ACC112 (cell line): ENCODE measurements at regions not wholly inside any gene's neighbourhood (a gene's known extent, or its start where the extent isn't known, plus 50 kb on each side); places are given as distances from the start of the nearest gene placed in this dataset.
"Not testable (repeated sequence)": the region's sequence is repeated elsewhere in the genome, so short reads cannot be mapped to it uniquely, and the experiment has no call there.

ENCODE experiments used
- H2AFZ ChIP-seq: fragments of 200-600 bp; sonication (generic); one replicate; pipeline ENCODE4 v1.6.0; 2017; ENCODE audit warnings: antibody characterized with exemption, low read length; ENCODE audit not compliant: unreplicated experiment
- H3K27ac ChIP-seq: fragments of 200-600 bp; sonication (generic); 2 replicates; pipeline ENCODE4 v1.5.1; 2014; ENCODE audit warnings: low read depth, mild to moderate bottlenecking, antibody characterized with exemption, low read length, moderate library complexity
- H3K27me3 ChIP-seq: fragments of 200-600 bp; sonication (generic); 2 replicates; pipeline ENCODE4 v1.6.1; 2014; ENCODE audit warnings: mild to moderate bottlenecking, antibody characterized with exemption, low read length, moderate library complexity, mixed read lengths; ENCODE audit not compliant: insufficient read depth
- H3K36me3 ChIP-seq: fragments of 200-600 bp; sonication (generic); 2 replicates; pipeline ENCODE4 v1.6.1; 2016; ENCODE audit warnings: mild to moderate bottlenecking, antibody characterized with exemption, low read length, moderate library complexity, mixed read lengths; ENCODE audit not compliant: insufficient read depth
- H3K4me1 ChIP-seq: fragments of 200-600 bp; sonication (generic); one replicate; pipeline ENCODE4 v1.6.1; 2016; ENCODE audit warnings: low read length, mixed read lengths; ENCODE audit not compliant: insufficient read depth, unreplicated experiment, control insufficient read depth
- H3K4me3 ChIP-seq: fragments of 200-600 bp; sonication (generic); 2 replicates; pipeline ENCODE4 v1.5.1; 2014; ENCODE audit warnings: mild to moderate bottlenecking, low read depth, low read length
- H3K79me2 ChIP-seq: fragments of 200-600 bp; sonication (generic); one replicate; pipeline ENCODE4 v1.6.0; 2016; ENCODE audit warnings: low read length; ENCODE audit not compliant: control insufficient read depth, unreplicated experiment, insufficient read depth

DNA sequence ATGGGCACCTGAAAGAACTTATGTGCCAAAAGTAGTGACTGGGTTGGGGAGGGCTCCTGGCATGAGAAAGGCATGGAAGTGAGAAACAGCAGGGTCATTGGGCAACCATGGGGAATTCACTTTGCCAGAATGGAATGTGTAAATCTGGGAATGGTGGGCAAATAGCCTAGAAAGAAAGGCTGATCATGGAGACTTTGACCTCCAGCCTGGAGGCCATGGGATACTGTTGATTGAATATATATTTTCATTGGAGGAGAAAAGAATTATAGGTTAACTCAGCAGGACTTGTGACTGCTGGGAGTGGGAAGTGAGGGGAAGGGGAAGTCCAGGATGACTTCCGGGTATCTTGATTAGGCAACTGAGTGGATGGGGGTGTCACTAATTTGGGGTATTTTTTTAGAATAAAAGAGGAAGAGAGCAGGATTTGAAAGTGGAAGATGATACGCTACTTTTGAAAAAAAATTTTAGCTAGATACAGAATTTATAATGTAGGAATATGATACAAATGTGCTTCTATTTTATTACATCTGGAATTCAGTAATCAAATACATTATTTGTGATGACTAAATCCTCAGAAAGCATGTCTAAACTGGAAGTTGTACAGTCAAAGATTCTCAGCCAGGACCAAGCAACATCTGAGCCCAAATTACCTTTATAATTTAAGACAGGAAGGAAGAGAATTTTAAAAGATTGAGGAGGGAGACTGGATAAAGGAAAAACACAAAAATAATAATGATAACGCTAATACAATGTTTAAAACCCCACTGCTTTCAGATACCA is 116.2 kb downstream of the GATA6 start:
- peak overlapping the region; percentile 75 for H3K27ac ChIP-seq
- H3K4me3 ChIP-seq = no peak overlapping the region
- H3K79me2 ChIP-seq = no peaks in the 10 kb centered on the region
- H2AFZ ChIP-seq = peak overlapping the region; percentile 71
- no peaks in the 10 kb centered on the region for H3K27me3 ChIP-seq
- H3K4me1 ChIP-seq = peaks cover 42% of the 10 kb centered on the region
- no peaks in the 10 kb centered on the region for H3K36me3 ChIP-seq

DNA sequence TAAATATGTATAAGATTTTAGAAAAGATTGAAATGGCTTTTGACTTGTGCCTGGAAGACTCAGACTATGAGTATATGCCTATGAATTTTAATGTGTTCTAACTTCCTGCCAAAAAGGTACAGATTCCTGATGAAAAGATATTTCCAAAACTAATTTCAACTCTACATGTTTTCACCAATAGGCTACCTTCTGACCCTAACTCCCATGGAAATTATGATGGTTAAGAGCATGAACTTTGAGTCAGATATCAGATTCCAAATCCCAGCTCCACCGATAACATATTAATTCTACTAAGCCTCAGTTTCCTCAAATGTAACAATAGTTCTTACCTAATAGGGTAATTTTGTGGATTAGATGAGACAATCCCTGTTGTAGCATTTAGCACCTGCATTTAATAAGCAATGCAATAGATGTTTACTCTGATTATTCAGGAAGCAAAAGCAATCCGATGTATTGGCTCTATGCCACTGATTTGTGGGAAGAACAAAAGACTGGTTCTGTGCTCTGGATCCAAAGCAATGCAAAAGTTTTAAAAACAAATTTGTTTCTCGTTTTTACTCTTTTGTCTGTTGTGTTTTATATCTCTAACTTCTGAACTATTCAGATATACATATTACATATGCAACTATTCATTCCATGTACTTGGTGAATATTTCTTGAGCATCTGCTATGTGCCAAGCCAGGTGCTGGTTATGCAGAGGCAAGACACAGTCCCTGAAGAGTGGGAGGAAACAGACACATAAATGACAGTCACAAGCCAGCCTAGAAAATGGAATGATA is 115.4 kb downstream of the GATA6 start:
- Histone ChIP-seq H3K36me3 (no peaks in the 10 kb centered on the region), H3K27ac (peak overlapping the region; percentile 75; the same call in 1 of the 2 replicates), H3K4me3 (no peak overlapping the region), H3K79me2 (no peaks in the 10 kb centered on the region), H2AFZ (no peak overlapping the region), H3K4me1 (peaks cover 42% of the 10 kb centered on the region), H3K27me3 (no peaks in the 10 kb centered on the region)

DNA sequence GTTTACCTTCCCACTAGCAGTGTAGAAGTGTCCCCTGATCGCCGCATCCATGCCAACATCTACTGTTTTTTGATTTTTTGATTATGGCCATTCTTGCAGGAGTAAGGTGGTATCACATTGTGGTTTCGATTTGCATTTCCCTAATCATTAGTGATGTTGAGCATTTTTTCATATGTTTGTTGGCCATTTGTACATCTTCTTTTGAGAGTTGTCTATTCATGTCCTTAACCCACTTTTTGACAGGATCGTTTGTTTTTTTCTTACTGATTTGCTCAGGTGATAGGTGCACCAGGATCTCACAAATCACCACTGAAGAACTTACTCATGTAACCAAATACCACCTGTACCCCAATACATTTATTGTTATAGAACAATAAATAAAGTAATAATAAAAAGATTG is 114.5 kb downstream of the GATA6 start:
- H3K27me3 ChIP-seq, H2AFZ ChIP-seq, H3K79me2 ChIP-seq, H3K36me3 ChIP-seq, H3K4me3 ChIP-seq: not testable (repeated sequence)
- peaks cover 42% of the 10 kb centered on the region for H3K4me1 ChIP-seq
- peak overlapping the region; percentile 97; the same call in 1 of the 2 replicates for H3K27ac ChIP-seq

DNA sequence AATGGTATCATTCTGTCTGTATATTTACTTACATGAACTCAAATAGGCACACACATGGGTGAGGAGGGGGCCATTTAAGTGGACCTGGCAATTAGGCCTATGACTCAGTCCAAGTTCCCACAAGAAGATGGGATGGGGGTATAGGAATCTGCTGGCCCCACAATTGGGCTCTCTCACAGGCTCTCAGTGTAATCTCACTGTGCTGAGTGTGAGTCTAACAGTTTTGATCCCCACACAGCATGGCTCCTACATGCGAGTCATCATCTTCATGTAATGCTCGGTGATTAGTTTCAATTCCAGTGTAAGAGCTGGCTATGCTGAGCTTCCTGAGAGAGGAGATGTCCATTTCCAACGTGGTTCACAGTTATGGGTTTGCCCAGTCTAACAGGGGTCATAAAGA is 114.0 kb downstream of the GATA6 start:
- H3K4me3 ChIP-seq = no peak overlapping the region
- H3K27ac ChIP-seq = peak overlapping the region; percentile 97
- no peaks in the 10 kb centered on the region for H3K27me3 ChIP-seq
- peaks cover 42% of the 10 kb centered on the region for H3K4me1 ChIP-seq
- H2AFZ ChIP-seq = no peak overlapping the region
- no peaks in the 10 kb centered on the region for H3K79me2 ChIP-seq
- no peaks in the 10 kb centered on the region for H3K36me3 ChIP-seq

- no peaks in the 10 kb centered on the region for H3K36me3 ChIP-seq
- H2AFZ ChIP-seq = no peak overlapping the region
- H3K79me2 ChIP-seq = no peaks in the 10 kb centered on the region
- H3K4me1 ChIP-seq = peaks cover 42% of the 10 kb centered on the region
- H3K4me3 ChIP-seq = peak overlapping the region; percentile 36; the same call in 1 of the 2 replicates
- H3K27ac ChIP-seq = peak overlapping the region; percentile 97
- H3K27me3 ChIP-seq = no peaks in the 10 kb centered on the region
Observed at GRCh38 chr18:22283116-22283395, 113.7 kb downstream of the GATA6 start.

GRCh38 chr18:22282311-22283115 is 113.1 kb downstream of the GATA6 start:
- no peaks in the 10 kb centered on the region for H3K79me2 ChIP-seq
- H2AFZ ChIP-seq = peak overlapping the region; percentile 10
- H3K27ac ChIP-seq = peak overlapping the region; percentile 97
- H3K36me3 ChIP-seq = no peaks in the 10 kb centered on the region
- H3K27me3 ChIP-seq = no peaks in the 10 kb centered on the region
- H3K4me1 ChIP-seq = peaks cover 42% of the 10 kb centered on the region
- H3K4me3 ChIP-seq = peak overlapping the region; percentile 39; the same call in 1 of the 2 replicates

- Histone ChIP-seq H3K4me1 (peaks cover 26% of the 10 kb centered on the region), H3K36me3 (no peaks in the 10 kb centered on the region), H3K79me2 (no peaks in the 10 kb centered on the region), H3K4me3 (no peak overlapping the region), H2AFZ (no peak overlapping the region), H3K27ac (no peak overlapping the region), H3K27me3 (no peaks in the 10 kb centered on the region)
Observed at GRCh38 chr18:22280453-22280750, 111.0 kb downstream of the GATA6 start.

DNA sequence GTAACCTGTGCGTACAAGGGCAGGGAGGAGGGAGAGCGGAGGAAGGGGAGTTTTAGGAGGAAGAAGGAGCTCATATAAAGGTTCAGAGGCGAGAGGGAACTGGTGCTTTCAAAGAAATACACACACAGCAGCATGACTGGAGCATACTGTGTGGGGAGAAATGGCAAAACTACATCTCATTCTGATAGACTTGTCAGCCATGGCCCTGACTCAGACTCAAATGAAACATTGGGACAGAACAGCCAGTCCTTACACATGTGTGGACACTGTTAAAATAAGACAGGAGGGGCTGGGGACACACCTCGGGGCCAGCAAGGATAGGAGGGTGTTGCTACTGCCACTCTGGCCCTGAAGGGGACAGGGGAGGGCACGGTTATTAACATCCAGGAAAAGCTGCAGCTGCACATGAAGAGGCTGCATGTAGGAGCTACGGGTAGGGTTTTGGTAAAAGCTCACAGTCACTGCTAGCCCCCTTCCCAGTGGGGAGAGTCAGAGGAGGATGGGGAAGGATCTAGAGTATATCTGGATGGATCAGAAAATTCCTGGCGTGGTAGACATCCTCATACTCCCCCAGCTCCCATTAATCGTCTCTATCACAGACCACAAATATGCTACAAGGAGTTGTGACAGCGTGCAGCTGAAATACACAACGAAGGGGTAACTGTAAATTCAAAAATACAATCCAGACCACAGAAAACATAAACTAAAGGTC is 110.5 kb downstream of the GATA6 start:
- no peak overlapping the region for H3K27ac ChIP-seq
- no peak overlapping the region for H2AFZ ChIP-seq
- H3K4me1 ChIP-seq = peaks cover 21% of the 10 kb centered on the region
- H3K36me3 ChIP-seq = no peaks in the 10 kb centered on the region
- no peaks in the 10 kb centered on the region for H3K27me3 ChIP-seq
- H3K4me3 ChIP-seq = no peak overlapping the region
- no peaks in the 10 kb centered on the region for H3K79me2 ChIP-seq

GRCh38 chr18:22278798-22279197 is 109.4 kb downstream of the GATA6 start:
- no peak overlapping the region for H3K4me3 ChIP-seq
- H3K79me2 ChIP-seq = no peaks in the 10 kb centered on the region
- H3K36me3 ChIP-seq = no peaks in the 10 kb centered on the region
- no peak overlapping the region for H2AFZ ChIP-seq
- no peaks in the 10 kb centered on the region for H3K27me3 ChIP-seq
- H3K27ac ChIP-seq = no peak overlapping the region
- H3K4me1 ChIP-seq = peaks cover 18% of the 10 kb centered on the region

- Histone ChIP-seq H3K79me2 (no peaks in the 10 kb centered on the region), H2AFZ (no peak overlapping the region), H3K36me3 (no peaks in the 10 kb centered on the region), H3K27me3 (peaks cover 6% of the 10 kb centered on the region; the same call in 1 of the 2 replicates), H3K4me1 (peaks cover 9% of the 10 kb centered on the region), H3K4me3 (no peak overlapping the region), H3K27ac (no peak overlapping the region)
Observed at GRCh38 chr18:22277758-22278157, 108.4 kb downstream of the GATA6 start.
